ENCODE measurements at regions not wholly inside any gene's neighbourhood (a gene's known extent, or its start where the extent isn't known, plus 50 kb on each side); places are given as distances from the start of the nearest gene placed in this dataset.
"Not testable (repeated sequence)": the region's sequence is repeated elsewhere in the genome, so short reads cannot be mapped to it uniquely, and the experiment has no call there.

- no peak for DNase-seq (ENCODE audit: extremely low read depth in 1 of 11, low read depth in 9 of 11, low spot score in 4 of 11)
Observed at GRCh38 chr4:138451276-138451663, 209.1 kb upstream of the SLC7A11 start.

GRCh38 chr4:138450546-138451275 is 208.6 kb upstream of the SLC7A11 start:
- no peak for DNase-seq (ENCODE audit: extremely low read depth in 1 of 11, low read depth in 9 of 11, low spot score in 4 of 11)

GRCh38 chr4:138449938-138450337 is 207.8 kb upstream of the SLC7A11 start:
- DNase-seq (ENCODE audit: extremely low read depth in 1 of 11, low read depth in 9 of 11, low spot score in 4 of 11): no peak

GRCh38 chr4:138448169-138448568 is 206.0 kb upstream of the SLC7A11 start:
- no peak for DNase-seq (ENCODE audit: extremely low read depth in 1 of 11, low read depth in 9 of 11, low spot score in 4 of 11)

GRCh38 chr4:138446456-138446855 is 204.3 kb upstream of the SLC7A11 start:
- no peak for DNase-seq (ENCODE audit: extremely low read depth in 1 of 11, low read depth in 9 of 11, low spot score in 4 of 11)

GRCh38 chr4:138445098-138445497 is 202.9 kb upstream of the SLC7A11 start:
- DNase-seq (ENCODE audit: extremely low read depth in 1 of 11, low read depth in 9 of 11, low spot score in 4 of 11): no peak

- DNase-seq (ENCODE audit: extremely low read depth in 1 of 11, low read depth in 9 of 11, low spot score in 4 of 11): no peak
Observed at GRCh38 chr4:138444260-138444659, 202.1 kb upstream of the SLC7A11 start.

- no peak for DNase-seq (ENCODE audit: extremely low read depth in 1 of 11, low read depth in 9 of 11, low spot score in 4 of 11)
Observed at GRCh38 chr4:138439143-138439581, 197.0 kb upstream of the SLC7A11 start.

- DNase-seq (ENCODE audit: extremely low read depth in 1 of 11, low read depth in 9 of 11, low spot score in 4 of 11): no peak
Observed at GRCh38 chr4:138438608-138439007, 196.5 kb upstream of the SLC7A11 start.

GRCh38 chr4:138437263-138437851 is 195.2 kb upstream of the SLC7A11 start:
- no peak for DNase-seq (ENCODE audit: extremely low read depth in 1 of 11, low read depth in 9 of 11, low spot score in 4 of 11)

- DNase-seq (ENCODE audit: extremely low read depth in 1 of 11, low read depth in 9 of 11, low spot score in 4 of 11): not testable (repeated sequence)
Observed at GRCh38 chr4:138435733-138436132, 193.6 kb upstream of the SLC7A11 start.

GRCh38 chr4:138435046-138435445 is 192.9 kb upstream of the SLC7A11 start:
- DNase-seq (ENCODE audit: extremely low read depth in 1 of 11, low read depth in 9 of 11, low spot score in 4 of 11): not testable (repeated sequence)

- DNase-seq (ENCODE audit: extremely low read depth in 1 of 11, low read depth in 9 of 11, low spot score in 4 of 11): no peak
Observed at GRCh38 chr4:138428611-138429010, 186.5 kb upstream of the SLC7A11 start.

GRCh38 chr4:138426786-138427185 is 184.6 kb upstream of the SLC7A11 start:
- DNase-seq (ENCODE audit: extremely low read depth in 1 of 11, low read depth in 9 of 11, low spot score in 4 of 11): no peak

- DNase-seq (ENCODE audit: extremely low read depth in 1 of 11, low read depth in 9 of 11, low spot score in 4 of 11): no peak
Observed at GRCh38 chr4:138420471-138420870, 178.3 kb upstream of the SLC7A11 start.

GRCh38 chr4:138414202-138414601 is 172.1 kb upstream of the SLC7A11 start:
- no peak for DNase-seq (ENCODE audit: extremely low read depth in 1 of 11, low read depth in 9 of 11, low spot score in 4 of 11)

GRCh38 chr4:138413273-138413672 is 171.1 kb upstream of the SLC7A11 start:
- no peak for DNase-seq (ENCODE audit: extremely low read depth in 1 of 11, low read depth in 9 of 11, low spot score in 4 of 11)

GRCh38 chr4:138412847-138413246 is 170.7 kb upstream of the SLC7A11 start:
- DNase-seq (ENCODE audit: extremely low read depth in 1 of 11, low read depth in 9 of 11, low spot score in 4 of 11): no peak

- no peak for DNase-seq (ENCODE audit: extremely low read depth in 1 of 11, low read depth in 9 of 11, low spot score in 4 of 11)
Observed at GRCh38 chr4:138410266-138410665, 168.1 kb upstream of the SLC7A11 start.

GRCh38 chr4:138409670-138410069 is 167.5 kb upstream of the SLC7A11 start:
- DNase-seq (ENCODE audit: extremely low read depth in 1 of 11, low read depth in 9 of 11, low spot score in 4 of 11): no peak

GRCh38 chr4:138408758-138409157 is 166.6 kb upstream of the SLC7A11 start:
- no peak for DNase-seq (ENCODE audit: extremely low read depth in 1 of 11, low read depth in 9 of 11, low spot score in 4 of 11)

Data from renal cortex interstitium (tissue), 11 donors.